SU-DHL-6 (cell line): ENCODE measurements at regions not wholly inside any gene's neighbourhood (a gene's known extent, or its start where the extent isn't known, plus 50 kb on each side); places are given as distances from the start of the nearest gene placed in this dataset.

Source experiments
- H2AFZ ChIP-seq: fragments of 200-600 bp; sonication (generic); 2 replicates; pipeline ENCODE4 v1.6.1; 2014; ENCODE audit warnings: low read depth, mild to moderate bottlenecking, moderate library complexity, mixed read lengths, antibody characterized with exemption, low read length; ENCODE audit not compliant: severe bottlenecking
- H3F3A ChIP-seq: fragments of 200-600 bp; shearing (Covaris generic); 2 replicates; pipeline ENCODE4 v1.6.0; 2016; ENCODE audit warnings: antibody characterized with exemption, mild to moderate bottlenecking; ENCODE audit not compliant: insufficient read depth
- H3K27ac ChIP-seq: fragments of 200-600 bp; sonication (generic); 2 replicates; pipeline ENCODE4 v1.5.1; 2016; ENCODE audit warnings: low read depth, mild to moderate bottlenecking, low read length, moderate library complexity, mixed read lengths
- H3K27me3 ChIP-seq: fragments of 200-600 bp; sonication (generic), shearing (Covaris generic); 2 replicates; pipeline ENCODE4 v1.6.0; 2014; ENCODE audit warnings: mild to moderate bottlenecking, low read length
- H3K36me3 ChIP-seq: fragments of 200-600 bp; sonication (generic); 2 replicates; pipeline ENCODE4 v1.6.1; 2014; ENCODE audit warnings: mild to moderate bottlenecking, low read length, mixed read lengths
- H3K4me2 ChIP-seq: fragments of 300-600, 200-600 bp; shearing (Covaris generic), sonication (generic); 2 replicates; pipeline ENCODE4 v1.6.0; 2014; ENCODE audit warnings: low read length, low read depth, mild to moderate bottlenecking; ENCODE audit not compliant: poor library complexity, severe bottlenecking
- H3K4me3 ChIP-seq: fragments of 200-600 bp; sonication (generic); 2 replicates; pipeline ENCODE4 v1.5.1; 2014; ENCODE audit warnings: antibody characterized with exemption, low read length, mild to moderate bottlenecking, mixed read lengths; ENCODE audit not compliant: insufficient read depth, poor library complexity, severe bottlenecking
- H3K79me2 ChIP-seq: fragments of 200-600 bp; sonication (generic); 2 replicates; pipeline ENCODE4 v1.6.1; 2014; ENCODE audit warnings: mild to moderate bottlenecking, low read length, moderate library complexity; ENCODE audit not compliant: insufficient read depth
- H3K9ac ChIP-seq: fragments of 200-600 bp; sonication (generic); 2 replicates; pipeline ENCODE4 v1.7.0; 2014; ENCODE audit warnings: mild to moderate bottlenecking, low read length
- H3K9me2 ChIP-seq: fragments of 200-600 bp; sonication (generic); replicated peaks from 2 replicates; pipeline ENCODE4 v1.6.1; 2014; ENCODE audit warnings: low read length; ENCODE audit not compliant: insufficient read depth
- H3K9me3 ChIP-seq: fragments of 200-600 bp; sonication (generic); 2 replicates; pipeline ENCODE4 v1.6.1; 2014; ENCODE audit warnings: low read length, mixed read lengths; ENCODE audit not compliant: insufficient read depth
- H4K20me1 ChIP-seq: fragments of 200-600 bp; sonication (generic); 2 replicates; pipeline ENCODE4 v1.6.1; 2014; ENCODE audit warnings: low read depth, mild to moderate bottlenecking, antibody characterized with exemption, low read length, moderate library complexity, mixed read lengths
- EZH2phosphoT487 ChIP-seq: fragments of 200-600 bp; sonication (generic), shearing (Covaris generic); conservative IDR thresholded peaks from 2 replicates; pipeline ENCODE4 v1.6.1; 2018; ENCODE audit warnings: mild to moderate bottlenecking, antibody characterized with exemption, low read length, moderate library complexity, mixed read lengths
- TF ChIP-seq, protein P1 (sequence below): fragments of 200-600 bp; sonication (generic); IDR thresholded peaks from one replicate; pipeline ENCODE4 v1.5.1; 2017; ENCODE audit warnings: antibody characterized with exemption, mild to moderate bottlenecking, low read length, moderate library complexity; ENCODE audit not compliant: insufficient read depth, poor library complexity, severe bottlenecking

- peak overlapping the region; percentile 42 for H3K4me2 ChIP-seq
Measured at GRCh38 chr11:27599217-27599616, 92.6 kb upstream of the LIN7C start.

DNA sequence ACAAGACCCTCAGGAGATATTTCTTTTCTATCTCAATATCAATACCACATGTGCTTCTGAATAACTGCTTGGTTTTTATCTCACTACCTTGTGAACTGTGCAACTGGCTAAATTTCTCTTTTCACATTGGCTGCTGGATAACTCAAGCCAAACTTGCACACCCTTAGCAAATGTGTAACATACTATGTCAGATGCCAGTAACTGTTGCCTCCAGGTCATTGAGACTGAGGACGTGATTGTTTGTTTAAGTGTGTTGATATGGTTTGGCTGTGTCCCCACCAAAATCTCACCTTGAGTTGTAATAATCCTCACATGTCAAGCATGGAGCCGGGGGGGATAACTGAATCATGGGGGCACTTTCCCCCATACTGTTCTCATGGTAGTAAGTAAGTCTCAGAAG is 90.2 kb upstream of the LIN7C start:
- H3K79me2 ChIP-seq: no peaks in the 10 kb centered on the region
- H2AFZ ChIP-seq: no peak overlapping the region
- H3K9me2 ChIP-seq: no peaks in the 10 kb centered on the region
- no peaks in the 10 kb centered on the region for H3K9me3 ChIP-seq
- no peak overlapping the region for H3K4me2 ChIP-seq
- no peaks in the 10 kb centered on the region for H3K27me3 ChIP-seq
- TF ChIP-seq, protein P1, sequence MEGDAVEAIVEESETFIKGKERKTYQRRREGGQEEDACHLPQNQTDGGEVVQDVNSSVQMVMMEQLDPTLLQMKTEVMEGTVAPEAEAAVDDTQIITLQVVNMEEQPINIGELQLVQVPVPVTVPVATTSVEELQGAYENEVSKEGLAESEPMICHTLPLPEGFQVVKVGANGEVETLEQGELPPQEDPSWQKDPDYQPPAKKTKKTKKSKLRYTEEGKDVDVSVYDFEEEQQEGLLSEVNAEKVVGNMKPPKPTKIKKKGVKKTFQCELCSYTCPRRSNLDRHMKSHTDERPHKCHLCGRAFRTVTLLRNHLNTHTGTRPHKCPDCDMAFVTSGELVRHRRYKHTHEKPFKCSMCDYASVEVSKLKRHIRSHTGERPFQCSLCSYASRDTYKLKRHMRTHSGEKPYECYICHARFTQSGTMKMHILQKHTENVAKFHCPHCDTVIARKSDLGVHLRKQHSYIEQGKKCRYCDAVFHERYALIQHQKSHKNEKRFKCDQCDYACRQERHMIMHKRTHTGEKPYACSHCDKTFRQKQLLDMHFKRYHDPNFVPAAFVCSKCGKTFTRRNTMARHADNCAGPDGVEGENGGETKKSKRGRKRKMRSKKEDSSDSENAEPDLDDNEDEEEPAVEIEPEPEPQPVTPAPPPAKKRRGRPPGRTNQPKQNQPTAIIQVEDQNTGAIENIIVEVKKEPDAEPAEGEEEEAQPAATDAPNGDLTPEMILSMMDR: no peak
- TF ChIP-seq EZH2phosphoT487: no peak
- H3K27ac ChIP-seq: no peak overlapping the region
- no peaks in the 10 kb centered on the region for H3K36me3 ChIP-seq
- H4K20me1 ChIP-seq: no peaks in the 10 kb centered on the region
- H3K9ac ChIP-seq: no peak overlapping the region
- H3K4me3 ChIP-seq: no peak overlapping the region
- peaks cover 13% of the 10 kb centered on the region for H3F3A ChIP-seq

More at GRCh38 chr11:27599217-27599616, 92.6 kb upstream of the LIN7C start:
- Histone ChIP-seq H3K79me2 (no peaks in the 10 kb centered on the region), H3K27me3 (no peaks in the 10 kb centered on the region), H3K4me3 (no peak overlapping the region), H3K36me3 (no peaks in the 10 kb centered on the region), H4K20me1 (no peaks in the 10 kb centered on the region), H3K9ac (0 out of 2 replicates have a peak overlapping the region, but pooled peaks have one; percentile 11), H3K9me2 (no peaks in the 10 kb centered on the region), H3K27ac (peak overlapping the region; percentile 92), H3K9me3 (no peaks in the 10 kb centered on the region), H3F3A (peaks cover 13% of the 10 kb centered on the region), H2AFZ (peak overlapping the region; percentile 86)
- TF ChIP-seq EZH2phosphoT487: no peak
- TF ChIP-seq, protein P1: peak; percentile 28

GRCh38 chr11:27596388-27596787 is 89.8 kb upstream of the LIN7C start:
- no peaks in the 10 kb centered on the region for H3K36me3 ChIP-seq
- no peaks in the 10 kb centered on the region for H3K27me3 ChIP-seq
- H3K9me3 ChIP-seq: no peaks in the 10 kb centered on the region
- peaks cover 13% of the 10 kb centered on the region for H3F3A ChIP-seq
- H2AFZ ChIP-seq: no peak overlapping the region
- H3K9ac ChIP-seq: no peak overlapping the region
- no peak for TF ChIP-seq EZH2phosphoT487
- TF ChIP-seq, protein P1: no peak
- no peak overlapping the region for H3K4me3 ChIP-seq
- no peaks in the 10 kb centered on the region for H4K20me1 ChIP-seq
- H3K27ac ChIP-seq: no peak overlapping the region
- no peaks in the 10 kb centered on the region for H3K79me2 ChIP-seq
- no peak overlapping the region for H3K4me2 ChIP-seq
- no peaks in the 10 kb centered on the region for H3K9me2 ChIP-seq
